KBM-7 (cell line): ENCODE measurements at regions not wholly inside any gene's neighbourhood (a gene's known extent, or its start where the extent isn't known, plus 50 kb on each side); places are given as distances from the start of the nearest gene placed in this dataset.
"Not testable (repeated sequence)": the region's sequence is repeated elsewhere in the genome, so short reads cannot be mapped to it uniquely, and the experiment has no call there.

Experiments used
- DNase-seq: peaks from one replicate; pipeline ENCODE4 v3.0.0-alpha.2; 2015
- in situ Hi-C: fragments of 300-500 bp; cut with MboI; formaldehyde crosslinking; loops from 2 replicates; pipeline ENCODE4 v1.14.3; 2020; ENCODE audit warnings: low sequenced_read_pairs, low pct_unique_long_range_greater_than_20kb, mixed read lengths

DNA sequence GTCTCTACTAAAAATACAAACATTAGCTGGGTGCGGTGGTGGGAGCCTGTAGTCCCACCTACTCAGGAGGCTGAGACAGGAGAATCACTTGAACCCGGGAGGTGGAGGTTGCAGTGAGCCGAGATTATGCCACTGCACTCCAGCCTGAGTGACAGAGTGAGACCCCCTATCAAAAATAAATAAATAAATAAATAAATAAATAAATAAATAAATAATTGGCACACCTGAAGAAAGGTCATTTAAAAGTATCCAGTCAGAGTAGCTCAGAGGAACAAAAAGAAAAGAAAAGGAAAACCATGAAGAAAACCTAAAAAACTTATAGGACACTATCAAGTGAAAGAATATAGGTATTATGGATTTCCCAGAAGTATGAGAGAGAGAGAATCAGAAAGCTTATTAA is 330.1 kb upstream of the AR start:
- DNase-seq, in situ Hi-C loops: not testable (repeated sequence)

DNA sequence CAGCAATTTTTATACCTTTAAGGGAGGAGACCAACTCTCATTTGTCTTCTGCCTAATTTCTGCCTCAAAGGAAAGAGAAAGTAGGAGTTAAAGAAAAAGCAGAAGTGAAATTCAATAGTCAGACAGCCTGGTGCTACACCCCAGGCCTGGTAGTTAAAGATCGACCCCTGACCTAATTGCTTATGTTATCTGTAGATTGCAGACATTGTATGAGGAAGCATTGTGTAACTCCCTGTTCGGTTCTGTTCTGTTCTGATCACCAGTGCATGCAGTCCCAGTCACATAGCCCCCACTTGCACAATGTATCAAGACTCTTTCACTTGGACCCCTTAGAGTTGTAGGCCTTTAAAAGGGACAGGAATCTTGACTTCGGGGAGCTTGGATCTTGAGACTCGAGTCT is 335.9 kb upstream of the AR start:
- peak; percentile 93 for DNase-seq
- in situ Hi-C loops = no loop called here

DNA sequence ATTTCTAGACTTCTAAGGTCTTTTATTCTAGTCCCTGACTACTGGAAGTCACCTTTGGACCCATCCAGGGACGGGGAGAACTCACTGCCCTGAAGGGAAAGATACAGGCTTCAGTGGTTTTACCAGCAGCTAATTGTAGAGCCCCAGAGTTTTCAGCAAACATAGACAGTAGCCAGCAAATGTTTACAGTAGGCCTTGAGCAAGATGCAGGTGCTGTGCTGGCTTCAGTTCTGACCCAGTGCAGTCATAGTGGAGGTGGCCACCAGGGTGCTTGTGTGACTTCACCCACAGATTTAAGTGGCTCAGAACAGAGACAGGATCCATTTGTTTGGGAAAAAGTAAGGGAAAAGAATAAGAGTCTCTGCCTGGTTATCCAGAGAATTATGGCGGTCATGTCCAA is 384.4 kb upstream of the AR start:
- DNase-seq = no peak
- in situ Hi-C loops = no loop called here

DNA sequence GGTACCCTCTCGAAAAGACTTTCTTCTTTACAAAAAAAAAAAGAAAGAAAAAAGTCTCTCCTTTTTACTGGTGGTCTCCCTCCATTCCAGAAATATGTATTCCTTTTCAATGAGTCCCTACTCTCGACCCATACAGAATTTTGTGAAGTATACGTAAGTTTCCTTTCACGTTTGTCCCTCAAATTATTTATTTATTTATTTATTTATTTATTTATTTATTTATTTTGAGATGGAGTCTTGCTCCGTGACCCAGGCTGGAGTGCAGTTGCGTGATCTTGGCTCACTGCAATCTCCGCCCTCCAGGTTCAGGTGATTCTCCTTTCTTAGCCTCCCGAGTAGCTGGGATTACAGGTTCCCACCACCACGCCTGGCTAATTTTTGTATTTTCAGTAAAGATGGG is 429.2 kb upstream of the AR start:
- in situ Hi-C loops = no loop called here

DNA sequence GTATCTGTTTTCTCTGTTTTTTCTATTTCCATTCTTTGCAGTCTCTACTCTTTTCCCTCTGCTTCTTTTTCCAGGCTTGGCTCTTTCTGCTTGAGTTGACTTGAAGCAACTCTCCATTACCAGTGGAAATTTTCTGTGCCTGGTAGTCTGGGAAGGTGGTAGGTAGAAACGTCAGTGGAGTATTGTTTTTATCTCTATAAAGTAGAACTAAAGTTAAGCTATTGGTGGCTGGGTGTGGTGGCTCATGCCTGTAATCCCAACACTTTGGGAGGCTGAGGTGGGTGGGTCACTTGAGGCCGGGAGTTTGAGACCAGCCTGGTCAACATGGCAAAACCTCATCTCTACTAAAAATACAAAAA is 438.1 kb upstream of the AR start:
- in situ Hi-C loops = no loop called here
- no peak for DNase-seq

More for the DNA sequence above, 429.2 kb upstream of the AR start:
- DNase-seq = no peak

DNA sequence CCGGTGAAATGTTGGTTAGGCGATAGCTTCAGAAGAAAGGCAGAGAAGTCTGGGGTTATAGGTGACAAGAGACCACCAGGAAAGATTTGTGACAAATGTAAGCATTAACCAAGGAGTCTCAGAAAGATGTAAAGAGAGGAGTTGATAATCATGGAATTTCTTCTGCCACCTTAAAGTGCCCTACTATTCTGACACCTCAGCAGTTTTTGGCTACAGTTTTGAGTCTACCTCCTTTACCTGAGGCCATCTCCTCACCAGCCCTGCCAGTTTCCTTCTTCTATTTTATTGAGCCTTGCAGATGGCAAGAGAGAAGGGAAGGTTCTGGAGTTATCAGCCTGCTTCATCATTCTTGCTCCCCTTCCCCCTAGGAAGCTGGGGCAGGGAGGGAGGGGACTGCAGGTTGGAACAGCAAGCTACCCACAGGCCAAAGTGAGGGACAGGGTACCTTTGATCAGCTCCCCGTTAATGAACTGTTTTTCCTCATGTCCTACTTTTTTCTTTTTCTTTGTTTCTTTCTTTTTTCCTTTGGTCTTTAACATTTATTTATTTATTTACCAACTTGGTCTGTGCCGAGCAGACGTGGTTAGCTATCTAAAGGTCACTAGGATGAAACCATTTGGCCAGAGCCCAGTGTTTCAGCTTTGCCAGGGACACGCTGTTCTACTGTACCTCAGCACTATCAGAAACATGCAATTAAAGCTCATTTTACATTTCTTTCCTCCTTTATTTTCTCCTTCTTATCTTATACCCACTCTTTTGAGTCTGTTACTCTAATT is 438.7 kb upstream of the AR start:
- in situ Hi-C loops = no loop called here
- no peak for DNase-seq

DNA sequence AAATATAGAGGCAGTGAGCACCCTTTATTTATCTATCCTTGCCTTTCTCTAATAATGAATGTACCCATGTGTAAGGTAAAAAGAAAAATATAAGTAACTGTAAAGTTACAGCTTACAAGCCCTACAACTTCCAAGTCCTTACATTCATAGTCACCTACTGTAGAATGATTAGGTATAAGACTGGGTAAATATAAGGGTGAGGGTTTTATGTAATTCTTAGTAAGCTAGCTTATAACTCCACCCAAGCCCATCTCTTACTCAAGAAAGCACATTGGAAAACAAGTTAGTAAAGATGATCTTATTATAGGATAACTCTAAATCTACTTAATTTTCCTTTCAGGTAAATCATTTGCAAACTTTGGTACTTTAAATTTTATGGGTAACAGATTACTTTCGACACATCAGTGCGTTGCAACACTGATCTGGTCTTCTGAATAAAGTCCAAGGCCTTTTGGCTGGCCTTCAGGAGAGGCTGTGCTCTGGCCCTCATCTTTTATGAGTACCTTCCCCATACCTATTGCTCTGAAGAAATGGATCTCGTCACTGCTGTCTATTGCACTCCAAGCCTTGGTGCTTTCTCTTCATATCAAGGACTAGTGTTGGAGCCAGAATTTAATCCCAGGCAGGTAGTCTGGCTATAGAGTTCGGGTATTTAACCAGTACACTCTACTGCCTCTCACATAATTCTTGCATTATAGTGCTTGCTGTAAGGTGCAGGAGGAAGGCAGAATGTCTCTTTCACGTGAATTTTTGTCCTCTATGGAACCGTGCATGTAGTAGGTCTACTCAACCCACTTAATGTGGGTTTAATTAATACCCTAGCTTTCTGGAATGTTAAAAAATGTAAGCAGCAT is 443.6 kb upstream of the AR start:
- in situ Hi-C loops = no loop called here
- DNase-seq = no peak

DNA sequence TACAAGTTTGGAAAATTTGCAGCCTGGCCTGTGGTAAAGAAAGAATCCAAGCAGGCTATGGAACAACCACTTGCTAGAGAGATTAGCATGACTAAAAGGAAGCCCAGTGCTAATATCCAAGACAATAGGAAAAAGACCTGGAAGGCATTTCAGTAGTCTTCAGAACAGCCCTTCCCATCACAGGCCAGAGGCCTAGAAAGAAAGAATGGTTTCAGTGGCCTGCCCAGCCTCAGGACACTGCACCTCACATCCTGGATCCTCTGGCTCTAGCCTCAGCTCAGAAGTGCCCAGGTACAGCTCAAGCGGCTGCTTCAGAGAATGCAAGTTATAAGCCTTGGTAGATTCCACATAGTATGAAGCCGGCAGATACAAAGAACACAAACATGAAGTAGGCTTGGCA is 449.8 kb upstream of the AR start:
- no peak for DNase-seq
- in situ Hi-C loops = no loop called here

DNA sequence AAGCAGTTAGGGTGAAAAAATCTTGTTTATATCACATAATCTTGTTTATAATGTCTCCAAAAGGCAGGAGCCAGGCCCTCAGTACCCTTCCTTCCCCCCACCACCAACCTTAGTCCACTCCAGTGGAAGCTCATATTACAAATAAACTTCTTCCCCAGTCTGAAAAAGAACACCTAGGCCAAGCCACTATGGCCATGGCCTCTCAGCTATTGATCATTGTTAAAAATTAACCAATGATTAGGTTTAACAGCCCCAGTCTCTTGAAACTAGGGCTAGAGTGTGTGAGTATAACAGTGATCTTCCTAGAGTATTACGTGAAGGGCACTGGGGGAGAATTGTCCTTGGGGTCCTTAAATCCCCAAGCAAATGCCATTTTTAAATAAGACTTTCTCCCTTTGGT is 411.9 kb upstream of the EDA2R start:
- in situ Hi-C loops = no loop called here
- no peak for DNase-seq

DNA sequence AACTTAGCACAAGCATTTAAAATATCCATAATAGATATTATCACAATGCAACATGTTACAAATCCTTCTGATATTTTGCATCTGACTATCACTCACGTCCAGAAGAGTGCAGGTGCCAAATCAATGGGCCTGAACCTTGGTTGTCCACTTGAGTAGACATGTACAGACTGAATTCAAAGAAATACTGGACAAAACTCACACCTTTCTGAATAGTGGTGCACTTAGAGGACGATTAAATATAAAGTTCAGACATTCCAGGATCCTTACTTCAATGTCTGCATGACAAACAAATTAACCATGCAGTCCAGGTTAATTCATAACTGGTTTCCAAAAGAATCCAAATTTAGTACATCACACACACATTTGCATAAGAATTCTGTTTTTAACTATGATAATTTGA is 406.0 kb upstream of the EDA2R start:
- in situ Hi-C loops = no loop called here
- no peak for DNase-seq

DNA sequence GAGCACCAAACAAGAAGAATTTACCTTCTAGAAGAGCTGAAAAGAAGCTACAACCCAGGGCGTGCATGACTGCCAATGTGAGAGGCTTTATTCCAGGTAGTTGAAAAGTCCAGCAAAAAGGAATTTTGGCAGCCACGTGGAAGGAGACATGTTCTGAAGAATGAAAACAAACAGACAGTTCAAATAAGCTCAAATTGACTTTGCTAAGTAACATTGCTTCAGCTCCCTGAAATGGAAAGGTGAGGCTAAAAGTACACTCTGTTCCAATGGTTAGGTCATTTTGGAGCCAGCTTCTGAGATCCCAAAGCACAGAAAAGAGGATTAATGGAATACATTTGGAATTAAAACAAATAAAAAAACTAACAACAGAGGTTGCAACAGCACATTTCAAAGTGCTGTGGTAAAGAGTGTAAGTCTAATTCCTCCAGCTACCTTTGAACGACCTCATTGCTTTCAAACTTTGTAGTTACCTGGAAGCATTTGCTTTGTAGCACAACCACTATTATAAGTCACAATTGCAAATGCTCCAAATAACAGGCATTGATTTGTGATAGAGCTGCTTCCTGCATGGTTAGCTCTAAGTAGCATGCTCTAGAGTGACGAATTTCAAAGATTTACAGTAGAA is 405.3 kb upstream of the EDA2R start:
- in situ Hi-C loops = no loop called here
- DNase-seq = no peak

DNA sequence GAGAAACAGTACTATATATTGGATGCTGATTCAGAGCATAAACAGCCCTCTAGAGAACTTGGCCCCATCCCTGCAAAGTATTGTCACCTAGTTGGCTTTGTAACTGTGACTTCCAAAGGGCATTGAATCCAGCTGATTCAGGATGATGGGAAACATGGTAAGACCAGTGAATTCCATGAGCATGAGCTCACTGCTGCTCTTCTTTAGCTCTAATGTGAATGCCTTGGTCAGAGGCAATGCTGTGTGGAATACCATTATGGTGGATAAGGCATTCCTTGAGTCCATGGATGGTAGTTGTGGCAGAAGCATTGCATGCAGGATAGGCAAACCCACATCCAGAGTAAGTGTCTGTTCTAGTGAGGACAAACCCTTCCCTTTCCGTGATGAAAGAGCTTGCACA is 365.6 kb upstream of the EDA2R start:
- in situ Hi-C loops = no loop called here
- no peak for DNase-seq

DNA sequence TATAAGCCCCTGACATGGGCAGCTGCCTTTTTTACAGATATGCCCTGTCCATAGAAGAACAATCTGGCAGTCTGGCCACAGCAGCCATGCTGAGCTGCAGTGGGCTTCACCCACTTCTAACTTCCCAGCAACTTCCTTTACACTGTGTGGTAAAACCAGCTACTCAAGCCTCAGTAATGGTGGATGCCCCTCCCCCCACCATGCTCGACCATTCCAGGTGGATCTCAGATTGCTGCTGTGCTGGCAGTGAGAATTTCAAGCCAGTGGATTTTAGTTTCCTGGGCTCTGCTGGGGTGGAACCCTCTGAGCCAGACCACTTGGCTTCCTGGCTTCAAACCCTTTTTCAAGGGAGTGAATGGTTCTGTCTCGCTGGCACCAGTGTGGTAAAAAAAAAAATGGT is 355.9 kb upstream of the EDA2R start:
- DNase-seq = no peak
- in situ Hi-C loops = no loop called here

DNA sequence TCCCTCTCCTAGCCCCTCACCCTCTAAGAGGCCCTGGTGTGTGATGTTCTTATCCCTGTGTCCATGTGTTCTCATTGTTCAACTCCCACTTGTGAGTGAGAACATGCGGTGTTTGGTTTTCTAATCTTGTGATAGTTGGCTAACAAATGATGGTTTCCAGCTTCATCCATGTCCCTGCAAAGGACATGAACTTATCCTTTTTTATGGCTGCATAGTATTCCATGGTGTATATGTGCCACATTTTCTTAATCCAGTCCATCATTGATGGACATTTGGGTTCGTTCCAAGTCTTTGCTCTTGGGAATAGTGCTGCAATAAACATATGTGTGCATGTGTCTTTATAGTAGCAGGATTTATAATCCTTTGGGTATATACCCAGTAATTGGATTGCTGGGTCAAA is 353.2 kb upstream of the EDA2R start:
- in situ Hi-C loops, DNase-seq: not testable (repeated sequence)

DNA sequence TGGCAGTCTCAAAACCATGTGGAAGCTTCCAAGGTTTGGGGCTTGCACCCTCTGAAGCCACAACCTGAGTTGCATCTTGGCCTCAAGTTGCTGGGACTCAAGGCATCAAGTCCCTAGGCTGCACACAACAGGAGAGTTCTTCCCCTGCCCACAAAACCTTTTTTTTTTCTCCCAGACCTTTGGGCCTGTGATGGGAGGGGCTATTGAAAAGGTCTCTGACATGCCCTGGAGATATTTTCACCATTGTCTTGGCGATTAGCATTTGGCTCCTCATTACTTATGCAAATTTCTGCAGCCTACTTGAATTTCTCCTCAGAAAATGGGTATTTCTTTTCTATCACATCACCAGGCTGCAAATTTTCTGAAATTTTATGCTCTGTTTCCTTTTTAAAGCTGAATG is 349.5 kb upstream of the EDA2R start:
- in situ Hi-C loops = no loop called here
- DNase-seq = no peak

DNA sequence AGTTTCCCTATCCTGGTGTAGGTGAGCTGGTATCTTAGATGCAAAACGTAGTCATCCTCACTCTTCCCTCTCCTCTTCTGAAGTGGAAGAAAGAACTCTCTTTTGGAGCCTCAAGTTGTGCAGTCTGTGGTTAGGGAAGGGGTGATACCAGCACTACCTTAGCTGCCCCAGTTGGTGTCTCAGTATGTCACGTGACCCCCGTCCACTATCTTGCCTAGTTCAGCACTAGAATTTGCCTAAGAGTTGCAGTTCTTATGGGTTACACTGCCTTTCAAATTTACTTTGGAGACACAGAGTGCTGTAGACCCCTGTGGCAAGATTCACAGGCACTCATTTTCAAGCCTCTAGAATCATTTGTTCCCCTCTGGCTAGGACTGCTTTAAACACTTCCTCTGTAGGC is 322.8 kb upstream of the EDA2R start:
- in situ Hi-C loops = no loop called here
- DNase-seq = no peak

DNA sequence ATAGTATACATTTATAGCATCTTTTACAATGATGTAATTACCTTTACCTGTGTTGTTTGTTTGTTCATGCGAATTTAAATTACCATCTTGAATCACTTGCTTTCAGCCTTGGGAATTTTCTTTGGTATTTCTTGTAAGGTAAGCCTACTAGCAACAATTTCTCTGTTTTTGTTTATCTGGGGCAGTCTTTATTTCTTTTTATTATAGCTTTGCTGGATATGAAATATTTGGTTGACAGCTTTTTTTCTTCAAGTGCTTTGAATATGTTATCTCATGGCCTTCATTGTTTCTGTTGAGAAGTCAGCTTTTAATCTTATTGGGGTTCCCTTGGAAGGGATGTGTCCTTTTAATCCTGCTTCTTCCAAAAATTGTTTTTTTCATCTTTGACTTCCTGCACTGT is 292.8 kb upstream of the EDA2R start:
- DNase-seq = no peak
- in situ Hi-C loops = no loop called here

DNA sequence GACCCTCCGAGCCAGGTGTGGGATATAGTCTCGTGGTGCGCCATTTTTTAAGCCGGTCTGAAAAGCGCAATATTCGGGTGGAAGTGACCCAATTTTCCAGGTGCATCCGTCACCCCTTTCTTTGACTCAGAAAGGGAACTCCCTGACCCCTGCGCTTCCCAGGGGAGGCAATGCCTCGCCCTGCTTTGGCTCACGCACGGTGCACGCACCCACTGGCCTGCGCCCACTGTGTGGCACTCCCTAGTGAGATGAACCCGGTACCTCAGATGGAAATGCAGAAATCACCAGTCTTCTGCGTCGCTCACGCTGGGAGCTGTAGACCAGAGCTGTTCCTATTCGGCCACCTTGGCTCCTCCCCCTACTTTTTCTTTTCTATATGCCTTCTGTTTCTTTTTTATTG is 291.6 kb upstream of the EDA2R start:
- DNase-seq, in situ Hi-C loops: not testable (repeated sequence)

DNA sequence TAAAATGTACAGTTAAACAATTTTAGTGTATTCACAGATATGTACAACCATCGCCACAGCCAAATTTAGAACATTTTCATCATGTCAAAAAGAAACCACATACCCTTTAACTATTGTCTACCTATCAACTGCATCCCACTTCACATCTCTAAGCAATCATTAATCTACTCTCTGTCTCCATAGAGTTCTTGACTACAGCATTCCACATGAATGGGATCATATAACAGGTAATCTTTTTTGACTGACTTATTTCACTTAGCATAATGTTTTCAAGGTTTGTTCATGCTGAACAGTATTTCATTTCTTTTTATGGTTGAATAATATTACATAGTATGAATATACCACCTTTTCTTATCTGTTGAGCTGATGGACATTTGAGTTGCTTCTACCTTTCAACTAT is 281.4 kb upstream of the EDA2R start:
- in situ Hi-C loops = no loop called here
- DNase-seq = no peak

DNA sequence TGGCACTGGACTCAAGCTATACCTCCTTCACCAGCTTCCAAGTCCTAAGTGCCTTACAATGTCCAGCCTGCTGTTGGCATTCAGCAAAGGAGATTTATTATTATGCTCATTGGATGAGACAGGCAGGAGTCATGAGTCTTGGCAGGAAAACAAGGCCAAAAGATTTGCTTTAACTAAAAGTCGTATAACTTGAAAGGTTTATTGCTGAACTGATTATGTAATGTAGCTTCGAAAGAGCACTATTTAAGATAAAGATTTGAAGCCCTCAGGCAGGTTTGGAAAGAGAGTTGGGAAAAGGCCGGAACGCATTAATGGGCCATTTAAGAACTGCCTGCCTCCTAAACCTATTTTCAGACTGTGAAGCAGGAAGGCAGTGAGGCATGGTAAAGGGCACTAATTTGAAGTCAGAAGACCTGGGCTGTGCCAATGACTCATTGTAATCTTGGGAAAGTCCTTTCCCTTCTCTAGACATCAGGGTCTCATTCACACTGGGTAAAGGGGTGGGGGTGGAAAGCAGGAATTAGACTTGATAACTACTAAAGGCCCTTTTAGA is 280.5 kb upstream of the EDA2R start:
- DNase-seq = no peak
- in situ Hi-C loops = no loop called here
